Thymus (tissue), 11 donors: ENCODE measurements at regions not wholly inside any gene's neighbourhood (a gene's known extent, or its start where the extent isn't known, plus 50 kb on each side); places are given as distances from the start of the nearest gene placed in this dataset.

ENCODE experiments used
- DNase-seq, 9 donors: peaks; one replicate each; pipeline ENCODE4 v3.0.0-alpha.2; 2013; ENCODE audit warnings: low spot score in 9 of 9, low read depth in 6 of 9, missing footprints in 1 of 9
- H3K27ac ChIP-seq, 2 donors: one replicate each; pipeline ENCODE4 v1.5.1; 2013; ENCODE audit warnings: control low read depth in 1 of 2, low read depth in 1 of 2, low read length in 1 of 2, mild to moderate bottlenecking in 1 of 2, moderate library complexity in 1 of 2
- H3K27me3 ChIP-seq, 2 donors: one replicate each; pipeline ENCODE4 v1.5.1; 2013; ENCODE audit warnings: low read length in 1 of 2; ENCODE audit not compliant: control insufficient read depth in 2 of 2, insufficient read depth in 1 of 2
- H3K36me3 ChIP-seq, 2 donors: one replicate each; pipeline ENCODE4 v1.5.1; 2013; ENCODE audit warnings: low read length in 1 of 2, mild to moderate bottlenecking in 1 of 2, moderate library complexity in 1 of 2; ENCODE audit not compliant: control insufficient read depth in 2 of 2, insufficient read depth in 2 of 2
- H3K4me1 ChIP-seq, 2 donors: one replicate each; pipeline ENCODE4 v1.5.1; 2013; ENCODE audit warnings: low read length in 2 of 2; ENCODE audit not compliant: control insufficient read depth in 2 of 2, insufficient read depth in 2 of 2
- H3K4me3 ChIP-seq, 2 donors: one replicate each; pipeline ENCODE4 v1.5.1; 2013; ENCODE audit warnings: low read length in 2 of 2, control low read depth in 1 of 2, mild to moderate bottlenecking in 1 of 2
- H3K9me3 ChIP-seq, 2 donors: one replicate each; pipeline ENCODE4 v1.5.1; 2013; ENCODE audit warnings: low read length in 1 of 2, mild to moderate bottlenecking in 1 of 2; ENCODE audit not compliant: control insufficient read depth in 2 of 2, insufficient read depth in 1 of 2
- WGBS: extraction: QIAGEN DNeasy Blood & Tissue Kit; methylation state at CpG from one replicate; pipeline ENCODE4 v1.1.7; 2013; 5-methylcytosine and 5-hydroxymethylcytosine counted together
- donor health status: healthy.

- no peak overlapping the region for H3K4me3 ChIP-seq
- WGBS, result 96% methylated on average over 3 of the region's 3 CpGs
- no peaks in the 10 kb centered on the region for H3K36me3 ChIP-seq
- no peak for DNase-seq
- H3K9me3 ChIP-seq, result no peaks in the 10 kb centered on the region
- no peaks in the 10 kb centered on the region for H3K27me3 ChIP-seq
- no peak overlapping the region for H3K27ac ChIP-seq
- no peaks in the 10 kb centered on the region for H3K4me1 ChIP-seq
Measured at GRCh38 chr10:62453274-62453673, 79.1 kb downstream of the ZNF365 start.

GRCh38 chr10:62454687-62455397, 80.7 kb downstream of the ZNF365 start:
- Histone ChIP-seq H3K36me3 (no peaks in the 10 kb centered on the region), H3K27me3 (no peaks in the 10 kb centered on the region), H3K27ac (no peak overlapping the region), H3K4me1 (no peaks in the 10 kb centered on the region), H3K9me3 (no peaks in the 10 kb centered on the region), H3K4me3 (no peak overlapping the region)
- no peak for DNase-seq
- WGBS, result 89% methylated on average over 3 of the region's 3 CpGs

- Histone ChIP-seq H3K9me3 (no peaks in the 10 kb centered on the region), H3K36me3 (no peaks in the 10 kb centered on the region), H3K27ac (no peak overlapping the region), H3K4me1 (no peaks in the 10 kb centered on the region), H3K4me3 (no peak overlapping the region), H3K27me3 (no peaks in the 10 kb centered on the region)
- WGBS, result 96% methylated on average over 5 of the region's 5 CpGs
- no peak for DNase-seq
Measured at GRCh38 chr10:62456611-62457101, 82.5 kb downstream of the ZNF365 start.

GRCh38 chr10:62457196-62457595, 83.0 kb downstream of the ZNF365 start:
- Histone ChIP-seq H3K4me1 (no peaks in the 10 kb centered on the region), H3K9me3 (no peaks in the 10 kb centered on the region), H3K4me3 (no peak overlapping the region), H3K27me3 (no peaks in the 10 kb centered on the region), H3K36me3 (no peaks in the 10 kb centered on the region), H3K27ac (no peak overlapping the region)
- WGBS, result 98% methylated on average over 2 of the region's 2 CpGs
- DNase-seq, result no peak

- no peak for DNase-seq
- Histone ChIP-seq H3K27me3 (no peaks in the 10 kb centered on the region), H3K9me3 (no peaks in the 10 kb centered on the region), H3K4me3 (no peak overlapping the region), H3K27ac (no peak overlapping the region), H3K36me3 (no peaks in the 10 kb centered on the region), H3K4me1 (no peaks in the 10 kb centered on the region)
- WGBS, result 73% methylated on average over 1 of the region's 1 CpG
Measured at GRCh38 chr10:62457598-62457997, 83.4 kb downstream of the ZNF365 start.

DNA sequence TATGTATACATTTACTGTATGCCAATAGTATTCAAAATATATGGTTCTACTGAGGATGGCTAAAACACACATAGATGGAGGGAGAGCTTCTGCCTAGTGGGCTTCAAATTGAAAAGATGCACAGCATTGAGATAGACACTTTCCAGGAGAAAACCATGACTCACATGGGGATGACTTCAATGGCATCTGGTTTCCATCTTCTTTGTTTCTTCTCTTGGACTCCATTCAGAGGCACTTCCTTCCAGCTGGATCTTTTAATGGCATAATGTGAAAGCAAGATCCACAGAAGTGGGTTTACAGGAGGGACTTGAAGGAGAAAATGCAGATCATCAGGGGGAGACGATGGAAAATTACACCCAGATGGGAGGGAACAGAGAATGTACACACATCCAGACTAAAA, 84.9 kb downstream of the ZNF365 start:
- 99% methylated on average over 1 of the region's 1 CpG for WGBS
- no peak for DNase-seq
- no peaks in the 10 kb centered on the region for H3K36me3 ChIP-seq

DNA sequence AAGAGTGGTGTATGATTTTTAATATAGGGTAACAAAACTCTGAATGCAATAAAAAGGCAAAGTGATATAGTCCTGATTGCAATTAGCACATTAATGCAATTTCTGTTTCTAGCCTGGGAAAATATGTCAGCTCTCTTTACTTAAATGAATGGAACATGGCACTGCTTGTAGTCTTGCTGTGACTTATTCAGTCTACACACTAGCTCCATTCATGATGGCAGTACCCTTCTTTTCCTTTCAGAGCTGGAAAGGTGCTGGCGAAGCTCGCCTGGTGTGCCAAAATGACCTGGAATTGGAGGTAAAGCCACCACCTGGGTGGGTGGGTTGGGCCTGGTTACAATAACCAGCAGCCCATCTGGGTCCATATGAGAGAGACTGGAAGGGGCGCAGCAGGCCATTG, 85.3 kb downstream of the ZNF365 start:
- Histone ChIP-seq H3K4me3 (no peak overlapping the region), H3K27ac (no peak overlapping the region), H3K9me3 (no peaks in the 10 kb centered on the region), H3K36me3 (no peaks in the 10 kb centered on the region), H3K4me1 (no peaks in the 10 kb centered on the region), H3K27me3 (no peaks in the 10 kb centered on the region)
- DNase-seq, result no peak
- 94% methylated on average over 3 of the region's 3 CpGs for WGBS

More for the DNA sequence above, 84.9 kb downstream of the ZNF365 start:
- no peaks in the 10 kb centered on the region for H3K27me3 ChIP-seq
- H3K9me3 ChIP-seq, result no peaks in the 10 kb centered on the region
- no peak overlapping the region for H3K4me3 ChIP-seq
- no peaks in the 10 kb centered on the region for H3K4me1 ChIP-seq
- no peak overlapping the region for H3K27ac ChIP-seq

- WGBS, result 99% methylated on average over 2 of the region's 2 CpGs
- no peak for DNase-seq
- Histone ChIP-seq H3K36me3 (no peaks in the 10 kb centered on the region), H3K9me3 (peaks cover 3 to 8% of the 10 kb centered on the region in 2 donors), H3K4me1 (no peaks in the 10 kb centered on the region), H3K27ac (no peak overlapping the region), H3K27me3 (no peaks in the 10 kb centered on the region), H3K4me3 (no peak overlapping the region)
Measured at GRCh38 chr10:62460393-62460792, 86.2 kb downstream of the ZNF365 start.

- H3K9me3 ChIP-seq, result peaks cover 4 to 16% of the 10 kb centered on the region in 2 donors
- H3K36me3 ChIP-seq, result no peaks in the 10 kb centered on the region
- H3K4me3 ChIP-seq, result no peak overlapping the region
- H3K4me1 ChIP-seq, result no peaks in the 10 kb centered on the region
- no peak overlapping the region for H3K27ac ChIP-seq
- H3K27me3 ChIP-seq, result no peaks in the 10 kb centered on the region
- WGBS, result 96% methylated on average over 8 of the region's 8 CpGs
- no peak for DNase-seq
Measured at GRCh38 chr10:62461120-62461519, 87.0 kb downstream of the ZNF365 start.
